SK-N-SH (cell line): ENCODE measurements at regions not wholly inside any gene's neighbourhood (a gene's known extent, or its start where the extent isn't known, plus 50 kb on each side); places are given as distances from the start of the nearest gene placed in this dataset.

Source experiments
- CTCF ChIA-PET: fragments of 300-600, 350-600 bp; formaldehyde crosslinking; extraction: SDS; loops from one replicate; lab custom pipeline; 2021; lab: Yijun Ruan, JAX
- POLR2A ChIA-PET: fragments of 350-600 bp; sonication (Branson Sonifier 250); formaldehyde crosslinking; extraction: SDS; loops from one replicate; lab custom pipeline; 2020; ENCODE audit warnings: antibody characterized with exemption, inconsistent platforms; lab: Yijun Ruan, JAX
- DNase-seq: peaks from one replicate; pipeline ENCODE4 v3.0.0; 2012
- H2AFZ ChIP-seq: fragments of 200-600 bp; sonication (generic); 2 replicates; pipeline ENCODE4 v1.8.1; 2016; ENCODE audit warnings: antibody characterized with exemption, mild to moderate bottlenecking, low read depth
- H3F3A ChIP-seq: fragments of 200-600 bp; sonication (generic); replicated peaks from 2 replicates; pipeline ENCODE3; 2016; ENCODE audit warnings: antibody characterized with exemption, mild to moderate bottlenecking; ENCODE audit not compliant: insufficient read depth
- H3K27ac ChIP-seq, 2 experiments: fragments of 200-500 bp in 1 of 2; fragments of 200-600 bp in 1 of 2; sonication (Bioruptor generic) in 1 of 2; sonication (generic), shearing (Covaris generic) in 1 of 2; 2 replicates each; pipeline versions ENCODE4 v1.5.1 to v1.6.1; 2014 to 2016; ENCODE audit warnings: low read depth in 2 of 2, inconsistent platforms in 1 of 2, low read length in 1 of 2, mild to moderate bottlenecking in 1 of 2, mixed read lengths in 1 of 2
- H3K27me3 ChIP-seq: fragments of 200-600 bp; sonication (generic), shearing (Covaris generic); 2 replicates; pipeline ENCODE4 v1.6.1; 2016; ENCODE audit warnings: mixed run types; ENCODE audit not compliant: insufficient read depth
- H3K36me3 ChIP-seq, 2 experiments: fragments of 200-500 bp in 1 of 2; fragments of 200-600 bp in 1 of 2; sonication (Bioruptor generic) in 1 of 2; sonication (generic) in 1 of 2; replicated peaks in 1 of 2; 2 replicates each; pipeline versions ENCODE3 to v1.5.1; 2014 to 2016; ENCODE audit warnings: low read length in 1 of 2, mild to moderate bottlenecking in 1 of 2; ENCODE audit not compliant: insufficient read depth in 2 of 2, control insufficient read depth in 1 of 2
- H3K4me1 ChIP-seq, 2 experiments: fragments of 200-500 bp in 1 of 2; fragments of 200-600 bp in 1 of 2; sonication (Bioruptor generic) in 1 of 2; sonication (generic), shearing (Covaris generic) in 1 of 2; 2 replicates each; pipeline versions ENCODE4 v1.5.1 to v1.6.1; 2014 to 2016; ENCODE audit warnings: low read depth in 1 of 2, low read length in 1 of 2, mixed run types in 1 of 2; ENCODE audit not compliant: insufficient read depth in 2 of 2, control insufficient read depth in 1 of 2
- H3K4me2 ChIP-seq: fragments of 200-600 bp; sonication (generic), shearing (Covaris generic); 2 replicates; pipeline ENCODE4 v1.6.1; 2017; ENCODE audit warnings: mixed run types
- H3K4me3 ChIP-seq, 2 experiments: fragments of 200-500 bp in 1 of 2; fragments of 200-600 bp in 1 of 2; sonication (Bioruptor generic) in 1 of 2; sonication (generic), shearing (Covaris generic) in 1 of 2; 2 replicates each; pipeline versions ENCODE4 v1.5.1 to v1.8.1; 2014 to 2016; ENCODE audit warnings: low read depth in 2 of 2, inconsistent platforms in 1 of 2, low read length in 1 of 2, mild to moderate bottlenecking in 1 of 2, mixed read lengths in 1 of 2, moderate library complexity in 1 of 2
- H3K79me2 ChIP-seq: fragments of 200-600 bp; sonication (generic); 2 replicates; pipeline ENCODE4 v1.8.1; 2017; ENCODE audit warnings: mild to moderate bottlenecking; ENCODE audit not compliant: insufficient read depth
- H3K9ac ChIP-seq: fragments of 200-600 bp; sonication (generic); 2 replicates; pipeline ENCODE4 v1.6.1; 2017; ENCODE audit warnings: mixed run types
- H3K9me2 ChIP-seq: fragments of 200-600 bp; sonication (generic); 2 replicates; pipeline ENCODE4 v1.6.1; 2017; ENCODE audit warnings: mixed run types
- H3K9me3 ChIP-seq: fragments of 200-600 bp; sonication (generic); 2 replicates; pipeline ENCODE4 v1.6.1; 2017; ENCODE audit warnings: mixed run types, mild to moderate bottlenecking, moderate library complexity
- H4K20me1 ChIP-seq: fragments of 200-600 bp; sonication (generic); 2 replicates; pipeline ENCODE4 v1.6.1; 2017; ENCODE audit warnings: mild to moderate bottlenecking, mixed run types; ENCODE audit not compliant: insufficient read depth
- CHD2 ChIP-seq: fragments of 150-350 bp; IDR thresholded peaks from 2 replicates; pipeline ENCODE4 v1.6.1; 2018; ENCODE audit warnings: low read length; ENCODE audit not compliant: partially characterized antibody
- ELF1 ChIP-seq: IDR thresholded peaks from 2 replicates; pipeline ENCODE4 v1.4.0; 2012
- EP300 ChIP-seq, 2 experiments: IDR thresholded peaks; 2 replicates each; pipeline versions ENCODE4 v1.4.0 to v1.6.1; 2012; ENCODE audit warnings: borderline replicate concordance in 1 of 2, low read depth in 1 of 2, low read length in 1 of 2
- EZH2phosphoT487 ChIP-seq: fragments of 200-600 bp; sonication (generic); IDR thresholded peaks from 2 replicates; pipeline ENCODE4 v1.6.1; 2017; ENCODE audit warnings: low read depth, mixed run types, mild to moderate bottlenecking, antibody characterized with exemption, moderate library complexity, borderline replicate concordance
- FOXJ3 ChIP-seq: sonication (generic); formaldehyde crosslinking; IDR thresholded peaks from 2 replicates; pipeline ENCODE4 v1.5.1; 2020; ENCODE audit warnings: mild to moderate bottlenecking, missing genetic modification reagents
- JUND ChIP-seq: IDR thresholded peaks from 2 replicates; pipeline ENCODE4 v1.4.0; 2012
- MXI1 ChIP-seq: IDR thresholded peaks from 2 replicates; pipeline ENCODE4 v1.6.1; 2012; ENCODE audit warnings: mild to moderate bottlenecking, low read depth, low read length, improper control_type of control experiment
- POLR2AphosphoS5 ChIP-seq: IDR thresholded peaks from 2 replicates; pipeline ENCODE4 v1.6.1; 2012; ENCODE audit warnings: low read depth, low read length
- RFX5 ChIP-seq: IDR thresholded peaks from 2 replicates; pipeline ENCODE4 v1.6.1; 2012; ENCODE audit warnings: mild to moderate bottlenecking, improper control_type of control experiment, low read length
- RXRA ChIP-seq: IDR thresholded peaks from 2 replicates; pipeline ENCODE4 v1.4.0; 2012; ENCODE audit warnings: low read depth, mild to moderate bottlenecking, borderline replicate concordance
- SMC3 ChIP-seq: IDR thresholded peaks from 2 replicates; pipeline ENCODE4 v1.6.1; 2012; ENCODE audit warnings: low read depth, low read length, improper control_type of control experiment
- TAF1 ChIP-seq: IDR thresholded peaks from 2 replicates; pipeline ENCODE4 v1.6.1; 2012; ENCODE audit warnings: low read depth, mild to moderate bottlenecking, low read length, moderate library complexity, borderline replicate concordance
- YY1 ChIP-seq: IDR thresholded peaks from 2 replicates; pipeline ENCODE4 v1.4.0; 2012; ENCODE audit warnings: low read depth, mild to moderate bottlenecking
- TF ChIP-seq, protein P1 (sequence below): IDR thresholded peaks from 2 replicates; pipeline ENCODE4 v1.6.1; 2012; ENCODE audit warnings: mild to moderate bottlenecking, low read depth, low read length, moderate library complexity
- TF ChIP-seq, protein P2 (sequence below): fragments of 150-350 bp; IDR thresholded peaks from 2 replicates; pipeline ENCODE4 v1.6.1; 2017; ENCODE audit warnings: antibody characterized with exemption, low read length, low read depth, borderline replicate concordance
- TF ChIP-seq, protein P3 (sequence below): IDR thresholded peaks from 2 replicates; pipeline ENCODE4 v1.4.0; 2012; ENCODE audit warnings: low read depth
- TF ChIP-seq, protein P4 (sequence below): IDR thresholded peaks from 2 replicates; pipeline ENCODE4; 2012

DNA sequence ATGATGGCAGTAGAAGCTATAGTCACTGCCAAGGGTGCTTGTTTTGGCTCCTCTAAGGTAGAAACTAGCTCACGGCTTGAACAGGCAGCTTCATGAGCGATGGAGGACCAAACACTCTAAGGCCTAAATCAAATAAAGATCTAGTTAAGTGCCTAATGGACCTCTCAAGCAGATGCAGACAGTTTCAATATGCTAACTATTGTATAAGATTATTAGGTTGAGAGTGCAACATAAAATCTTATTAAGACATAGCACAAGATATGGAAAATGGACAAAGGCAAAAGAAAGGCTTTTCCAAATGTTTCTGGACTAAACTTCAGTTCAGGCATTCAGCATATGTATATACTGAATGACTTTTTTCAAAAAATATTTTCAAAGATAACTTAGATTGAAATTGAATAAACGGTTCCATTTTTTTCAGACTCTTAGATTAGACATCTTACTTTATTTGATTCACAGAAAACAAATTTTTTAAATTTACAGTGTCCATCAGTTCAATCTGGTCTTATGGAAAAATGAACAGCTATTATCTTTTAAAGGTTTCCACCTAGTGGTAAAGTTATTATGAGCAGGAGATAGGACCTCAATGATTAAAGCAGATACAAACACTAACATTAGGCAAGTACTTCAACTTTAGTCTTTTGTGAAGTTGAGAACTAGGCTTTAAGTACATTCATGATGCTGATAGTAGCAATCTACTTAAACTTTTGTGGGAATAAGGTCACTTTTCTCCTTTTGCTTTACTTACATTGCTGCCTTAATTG, 1167.7 kb downstream of the MAT2B start (continued):
- TF ChIP-seq, protein P1, sequence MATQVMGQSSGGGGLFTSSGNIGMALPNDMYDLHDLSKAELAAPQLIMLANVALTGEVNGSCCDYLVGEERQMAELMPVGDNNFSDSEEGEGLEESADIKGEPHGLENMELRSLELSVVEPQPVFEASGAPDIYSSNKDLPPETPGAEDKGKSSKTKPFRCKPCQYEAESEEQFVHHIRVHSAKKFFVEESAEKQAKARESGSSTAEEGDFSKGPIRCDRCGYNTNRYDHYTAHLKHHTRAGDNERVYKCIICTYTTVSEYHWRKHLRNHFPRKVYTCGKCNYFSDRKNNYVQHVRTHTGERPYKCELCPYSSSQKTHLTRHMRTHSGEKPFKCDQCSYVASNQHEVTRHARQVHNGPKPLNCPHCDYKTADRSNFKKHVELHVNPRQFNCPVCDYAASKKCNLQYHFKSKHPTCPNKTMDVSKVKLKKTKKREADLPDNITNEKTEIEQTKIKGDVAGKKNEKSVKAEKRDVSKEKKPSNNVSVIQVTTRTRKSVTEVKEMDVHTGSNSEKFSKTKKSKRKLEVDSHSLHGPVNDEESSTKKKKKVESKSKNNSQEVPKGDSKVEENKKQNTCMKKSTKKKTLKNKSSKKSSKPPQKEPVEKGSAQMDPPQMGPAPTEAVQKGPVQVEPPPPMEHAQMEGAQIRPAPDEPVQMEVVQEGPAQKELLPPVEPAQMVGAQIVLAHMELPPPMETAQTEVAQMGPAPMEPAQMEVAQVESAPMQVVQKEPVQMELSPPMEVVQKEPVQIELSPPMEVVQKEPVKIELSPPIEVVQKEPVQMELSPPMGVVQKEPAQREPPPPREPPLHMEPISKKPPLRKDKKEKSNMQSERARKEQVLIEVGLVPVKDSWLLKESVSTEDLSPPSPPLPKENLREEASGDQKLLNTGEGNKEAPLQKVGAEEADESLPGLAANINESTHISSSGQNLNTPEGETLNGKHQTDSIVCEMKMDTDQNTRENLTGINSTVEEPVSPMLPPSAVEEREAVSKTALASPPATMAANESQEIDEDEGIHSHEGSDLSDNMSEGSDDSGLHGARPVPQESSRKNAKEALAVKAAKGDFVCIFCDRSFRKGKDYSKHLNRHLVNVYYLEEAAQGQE, result no peak
- no peak for TF ChIP-seq ELF1
- TF ChIP-seq EZH2phosphoT487, result no peak
- TF ChIP-seq YY1, result no peak
- TF ChIP-seq TAF1, result no peak
- no peak for TF ChIP-seq MXI1
- TF ChIP-seq, protein P2, sequence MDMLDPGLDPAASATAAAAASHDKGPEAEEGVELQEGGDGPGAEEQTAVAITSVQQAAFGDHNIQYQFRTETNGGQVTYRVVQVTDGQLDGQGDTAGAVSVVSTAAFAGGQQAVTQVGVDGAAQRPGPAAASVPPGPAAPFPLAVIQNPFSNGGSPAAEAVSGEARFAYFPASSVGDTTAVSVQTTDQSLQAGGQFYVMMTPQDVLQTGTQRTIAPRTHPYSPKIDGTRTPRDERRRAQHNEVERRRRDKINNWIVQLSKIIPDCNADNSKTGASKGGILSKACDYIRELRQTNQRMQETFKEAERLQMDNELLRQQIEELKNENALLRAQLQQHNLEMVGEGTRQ, result no peak
- no peak for TF ChIP-seq RFX5
- TF ChIP-seq, protein P3, sequence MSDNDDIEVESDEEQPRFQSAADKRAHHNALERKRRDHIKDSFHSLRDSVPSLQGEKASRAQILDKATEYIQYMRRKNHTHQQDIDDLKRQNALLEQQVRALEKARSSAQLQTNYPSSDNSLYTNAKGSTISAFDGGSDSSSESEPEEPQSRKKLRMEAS, result no peak
- TF ChIP-seq, all 33 proteins: peak for 7

DNA sequence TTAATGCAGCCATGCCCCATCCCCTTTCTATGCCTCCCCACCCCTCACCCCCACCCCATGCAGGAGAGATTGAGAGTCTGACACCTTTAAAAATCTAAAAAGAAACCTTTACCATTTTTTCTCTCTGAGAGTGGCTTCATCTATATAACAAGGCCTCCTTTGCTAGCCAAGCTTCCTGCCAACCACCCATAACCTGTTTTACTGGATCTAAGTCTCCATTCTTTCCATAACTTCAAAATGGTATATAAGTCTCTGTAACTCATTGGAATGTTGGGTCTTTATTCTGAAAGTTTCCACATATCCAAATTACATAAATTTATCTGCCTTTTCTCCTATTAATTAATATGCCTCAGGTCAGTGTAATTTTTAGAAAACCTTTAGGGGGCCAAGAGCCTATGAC, 1174.0 kb downstream of the MAT2B start:
- Histone ChIP-seq H3K4me1 (no peaks in the 10 kb centered on the region), H3F3A (no peaks in the 10 kb centered on the region)
- no peak for TF ChIP-seq EP300 (IDR thresholded peaks at IDR 0.05; ENCODE audit: borderline replicate concordance in 1 of 2, low read depth in 1 of 2, low read length in 1 of 2)
- TF ChIP-seq FOXJ3 (CRISPR knock-in tag), result no peak
- TF ChIP-seq ELF1, result no peak
- TF ChIP-seq MXI1, result no peak
- TF ChIP-seq JUND, result no peak
- no peak for TF ChIP-seq CHD2
- TF ChIP-seq RFX5, result no peak
- TF ChIP-seq SMC3, result no peak
- no peak for TF ChIP-seq TAF1
- TF ChIP-seq, protein P4, sequence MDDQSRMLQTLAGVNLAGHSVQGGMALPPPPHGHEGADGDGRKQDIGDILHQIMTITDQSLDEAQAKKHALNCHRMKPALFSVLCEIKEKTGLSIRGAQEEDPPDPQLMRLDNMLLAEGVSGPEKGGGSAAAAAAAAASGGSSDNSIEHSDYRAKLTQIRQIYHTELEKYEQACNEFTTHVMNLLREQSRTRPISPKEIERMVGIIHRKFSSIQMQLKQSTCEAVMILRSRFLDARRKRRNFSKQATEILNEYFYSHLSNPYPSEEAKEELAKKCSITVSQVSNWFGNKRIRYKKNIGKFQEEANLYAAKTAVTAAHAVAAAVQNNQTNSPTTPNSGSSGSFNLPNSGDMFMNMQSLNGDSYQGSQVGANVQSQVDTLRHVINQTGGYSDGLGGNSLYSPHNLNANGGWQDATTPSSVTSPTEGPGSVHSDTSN, result no peak
- TF ChIP-seq POLR2AphosphoS5, result no peak
- no peak for TF ChIP-seq EZH2phosphoT487
- no peak for TF ChIP-seq RXRA
- TF ChIP-seq, all 33 proteins: peak for 0
- ChIA-PET CTCF (interaction anchor here (1.5 kb wide), 1 partner anchor 203 kb away, joined by 4 read pairs; no protein-coding TSS in a partner anchor), POLR2A (no interaction called here)
- Histone ChIP-seq H3K27ac (no peak overlapping the region), H4K20me1 (no peaks in the 10 kb centered on the region), H3K79me2 (no peaks in the 10 kb centered on the region), H3K36me3 (no peaks in the 10 kb centered on the region), H3K4me2 (no peak overlapping the region), H3K9me3 (no peaks in the 10 kb centered on the region), H2AFZ (no peak overlapping the region), H3K9ac (no peak overlapping the region), H3K4me3 (no peak overlapping the region), H3K27me3 (no peaks in the 10 kb centered on the region), H3K9me2 (no peaks in the 10 kb centered on the region)
- no peak for DNase-seq
